Vagina (tissue), 2 donors: ENCODE measurements at regions not wholly inside any gene's neighbourhood (a gene's known extent, or its start where the extent isn't known, plus 50 kb on each side); places are given as distances from the start of the nearest gene placed in this dataset.

ENCODE experiments used
- DNase-seq, 2 donors: peaks; one replicate each; pipeline ENCODE4 v3.0.0-alpha.2; 2017; ENCODE audit errors: extremely low spot score in 2 of 2
- H3K27ac ChIP-seq: fragments of 200-600 bp; sonication (generic); one replicate; pipeline ENCODE4 v1.5.1; 2019
- H3K27me3 ChIP-seq: fragments of 200-600 bp; sonication (generic); one replicate; pipeline ENCODE4 v1.5.1; 2019
- H3K36me3 ChIP-seq, 2 donors: fragments of 200-600 bp; sonication (generic); one replicate each; pipeline ENCODE4 v1.5.1; 2017 to 2019
- H3K4me1 ChIP-seq: fragments of 200-600 bp; sonication (generic); one replicate; pipeline ENCODE4 v1.5.1; 2019
- H3K4me3 ChIP-seq, 2 donors: fragments of 200-600 bp; sonication (generic); 1 replicate in 1 of 2; 2 replicates in 1 of 2; pipeline ENCODE4 v1.5.1; 2016 to 2019
- H3K9me3 ChIP-seq: fragments of 200-600 bp; sonication (generic); one replicate; pipeline ENCODE4 v1.5.1; 2019
- POLR2A ChIP-seq, 2 donors: fragments of 450-650 bp; IDR thresholded peaks; one replicate each; pipeline ENCODE4 v1.6.1; 2017; ENCODE audit warnings: antibody characterized with exemption in 2 of 2, mild to moderate bottlenecking in 2 of 2, moderate library complexity in 2 of 2
- POLR2AphosphoS5 ChIP-seq, 2 donors: sonication (generic); formaldehyde crosslinking; IDR thresholded peaks; one replicate each; pipeline ENCODE4 v1.9.0; 2017; ENCODE audit warnings: antibody characterized with exemption in 2 of 2, mild to moderate bottlenecking in 2 of 2, low read depth in 1 of 2; ENCODE audit not compliant: insufficient read depth in 1 of 2
- intact Hi-C: fragments of 100-400 bp; cut with DNase I; formaldehyde crosslinking; loops from one replicate; pipeline ENCODE4 v1.15.1; 2023
- TF ChIP-seq, protein P1 (sequence below), 3 experiments: fragments of 450-650 bp in 2 of 3; fragments of 200-600 bp in 1 of 3; sonication (generic) in 1 of 3; IDR thresholded peaks; one replicate each; pipeline ENCODE4 v1.5.1; 2017 to 2019; ENCODE audit warnings: antibody characterized with exemption in 3 of 3, mild to moderate bottlenecking in 2 of 3, moderate library complexity in 2 of 3

GRCh38 chr1:60273185-60273584 is 199.6 kb upstream of the C1orf87 start:
- TF ChIP-seq, protein P1, sequence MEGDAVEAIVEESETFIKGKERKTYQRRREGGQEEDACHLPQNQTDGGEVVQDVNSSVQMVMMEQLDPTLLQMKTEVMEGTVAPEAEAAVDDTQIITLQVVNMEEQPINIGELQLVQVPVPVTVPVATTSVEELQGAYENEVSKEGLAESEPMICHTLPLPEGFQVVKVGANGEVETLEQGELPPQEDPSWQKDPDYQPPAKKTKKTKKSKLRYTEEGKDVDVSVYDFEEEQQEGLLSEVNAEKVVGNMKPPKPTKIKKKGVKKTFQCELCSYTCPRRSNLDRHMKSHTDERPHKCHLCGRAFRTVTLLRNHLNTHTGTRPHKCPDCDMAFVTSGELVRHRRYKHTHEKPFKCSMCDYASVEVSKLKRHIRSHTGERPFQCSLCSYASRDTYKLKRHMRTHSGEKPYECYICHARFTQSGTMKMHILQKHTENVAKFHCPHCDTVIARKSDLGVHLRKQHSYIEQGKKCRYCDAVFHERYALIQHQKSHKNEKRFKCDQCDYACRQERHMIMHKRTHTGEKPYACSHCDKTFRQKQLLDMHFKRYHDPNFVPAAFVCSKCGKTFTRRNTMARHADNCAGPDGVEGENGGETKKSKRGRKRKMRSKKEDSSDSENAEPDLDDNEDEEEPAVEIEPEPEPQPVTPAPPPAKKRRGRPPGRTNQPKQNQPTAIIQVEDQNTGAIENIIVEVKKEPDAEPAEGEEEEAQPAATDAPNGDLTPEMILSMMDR (IDR thresholded peaks at IDR 0.05): no peak
- TF ChIP-seq POLR2AphosphoS5 (IDR thresholded peaks at IDR 0.05; ENCODE audit: insufficient read depth in 1 of 2, low read depth in 1 of 2): no peak
- no peak for DNase-seq
- Histone ChIP-seq H3K4me3 (no peak overlapping the region), H3K27ac (no peak overlapping the region), H3K4me1 (no peaks in the 10 kb centered on the region), H3K27me3 (no peaks in the 10 kb centered on the region), H3K9me3 (no peaks in the 10 kb centered on the region), H3K36me3 (no peaks in the 10 kb centered on the region)
- intact Hi-C loops: no loop called here

DNA sequence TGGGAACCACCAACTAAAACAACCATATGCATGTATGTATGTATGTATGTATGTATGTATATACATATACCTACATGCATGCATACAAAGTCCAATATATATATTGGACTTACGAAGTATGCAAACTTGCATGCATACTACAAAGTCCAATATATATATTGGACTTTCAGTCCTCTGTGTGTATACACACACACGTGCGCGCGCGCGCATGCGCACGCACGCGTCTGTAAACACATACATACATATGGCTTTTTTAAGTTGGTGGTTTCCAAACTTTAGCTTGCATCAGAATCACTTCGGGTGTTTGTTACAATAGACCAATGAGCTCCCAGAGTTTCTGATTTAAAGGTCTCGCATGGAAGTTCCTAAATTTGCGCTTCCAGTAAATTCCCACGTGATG is 197.5 kb upstream of the C1orf87 start:
- H3K9me3 ChIP-seq: no peaks in the 10 kb centered on the region
- no peak for DNase-seq
- no peak overlapping the region for H3K27ac ChIP-seq
- TF ChIP-seq, protein P1 (IDR thresholded peaks at IDR 0.05): no peak
- no peak for TF ChIP-seq POLR2A (IDR thresholded peaks at IDR 0.05)
- TF ChIP-seq POLR2AphosphoS5 (IDR thresholded peaks at IDR 0.05; ENCODE audit: insufficient read depth in 1 of 2, low read depth in 1 of 2): no peak
- H3K36me3 ChIP-seq: no peaks in the 10 kb centered on the region
- no peak overlapping the region for H3K4me3 ChIP-seq
- intact Hi-C loops: no loop called here
- H3K27me3 ChIP-seq: no peaks in the 10 kb centered on the region
- no peaks in the 10 kb centered on the region for H3K4me1 ChIP-seq

- Histone ChIP-seq H3K4me3 (no peak overlapping the region), H3K27me3 (no peaks in the 10 kb centered on the region), H3K27ac (no peak overlapping the region), H3K36me3 (no peaks in the 10 kb centered on the region), H3K9me3 (no peaks in the 10 kb centered on the region), H3K4me1 (no peaks in the 10 kb centered on the region)
- TF ChIP-seq POLR2AphosphoS5 (IDR thresholded peaks at IDR 0.05; ENCODE audit: insufficient read depth in 1 of 2, low read depth in 1 of 2) (no peak), POLR2A (IDR thresholded peaks at IDR 0.05) (no peak)
- TF ChIP-seq, protein P1 (IDR thresholded peaks at IDR 0.05): no peak
- DNase-seq: no peak
- intact Hi-C loops: no loop called here
Measured at GRCh38 chr1:60268451-60268850, 194.9 kb upstream of the C1orf87 start.

DNA sequence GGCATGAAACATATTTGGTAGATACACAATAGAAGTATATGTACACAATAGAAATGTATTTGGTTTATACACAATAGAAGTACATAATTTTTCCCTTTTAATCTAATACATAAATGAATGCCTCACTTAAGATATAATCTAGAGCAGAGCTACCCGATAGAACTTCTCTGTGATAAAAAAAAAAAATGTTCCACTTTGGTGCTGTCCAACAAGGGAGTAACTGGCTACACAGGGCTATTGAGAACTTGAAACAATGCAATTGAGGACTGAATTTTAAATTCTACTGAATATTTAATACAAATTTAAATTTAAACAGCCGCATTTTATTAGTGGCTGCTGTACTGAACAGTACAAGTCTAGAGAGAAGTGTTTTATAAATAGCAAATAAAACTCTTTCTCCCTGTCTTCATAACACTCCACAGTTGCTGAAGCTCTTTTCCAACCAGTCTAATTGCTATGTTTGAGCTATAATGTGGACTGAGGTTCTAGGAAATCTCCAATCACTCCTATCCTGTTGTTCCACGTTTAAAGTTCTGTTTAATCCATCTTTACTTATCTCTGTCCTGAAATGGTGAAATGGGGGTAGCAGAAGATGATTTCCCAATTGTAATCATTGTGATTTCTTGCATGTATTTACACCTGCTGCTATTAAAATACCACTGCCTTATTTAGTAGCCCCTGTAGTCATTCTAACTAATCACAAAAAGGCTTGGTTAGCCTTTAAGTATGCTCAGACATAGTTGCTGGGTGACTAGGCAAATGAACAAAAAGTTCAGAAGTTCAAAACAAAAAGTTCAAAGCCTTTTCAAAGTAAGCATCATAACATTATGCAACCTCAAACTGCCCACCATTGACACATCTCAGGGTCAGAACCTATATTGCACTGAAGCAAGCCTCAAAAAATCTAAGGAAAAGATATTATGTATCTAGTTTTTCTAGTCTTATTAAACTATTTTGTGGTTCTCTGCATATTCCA is 192.3 kb upstream of the C1orf87 start:
- Histone ChIP-seq H3K9me3 (no peaks in the 10 kb centered on the region), H3K4me3 (no peak overlapping the region), H3K27ac (no peak overlapping the region), H3K4me1 (no peaks in the 10 kb centered on the region), H3K27me3 (no peaks in the 10 kb centered on the region), H3K36me3 (no peaks in the 10 kb centered on the region)
- intact Hi-C loops: no loop called here
- TF ChIP-seq, protein P1 (IDR thresholded peaks at IDR 0.05): no peak
- no peak for TF ChIP-seq POLR2AphosphoS5 (IDR thresholded peaks at IDR 0.05; ENCODE audit: insufficient read depth in 1 of 2, low read depth in 1 of 2)
- TF ChIP-seq POLR2A (IDR thresholded peaks at IDR 0.05): no peak
- no peak for DNase-seq

- no peak for DNase-seq
- Histone ChIP-seq H3K27me3 (no peaks in the 10 kb centered on the region), H3K9me3 (no peaks in the 10 kb centered on the region), H3K4me3 (no peak overlapping the region), H3K4me1 (no peaks in the 10 kb centered on the region), H3K27ac (no peak overlapping the region), H3K36me3 (no peaks in the 10 kb centered on the region)
- no peak for TF ChIP-seq POLR2A (IDR thresholded peaks at IDR 0.05)
- no peak for TF ChIP-seq POLR2AphosphoS5 (IDR thresholded peaks at IDR 0.05; ENCODE audit: insufficient read depth in 1 of 2, low read depth in 1 of 2)
- TF ChIP-seq, protein P1 (IDR thresholded peaks at IDR 0.05): no peak
- intact Hi-C loops: no loop called here
Measured at GRCh38 chr1:60262701-60263100, 189.1 kb upstream of the C1orf87 start.
